ENCODE measurements at regions not wholly inside any gene's neighbourhood (a gene's known extent, or its start where the extent isn't known, plus 50 kb on each side); places are given as distances from the start of the nearest gene placed in this dataset.

GRCh38 chr5:174234388-174234787, 188.9 kb downstream of the NSG2 start:
- peak; percentile 25 for DNase-seq (ENCODE audit: low read depth)

GRCh38 chr5:174235221-174236011, 189.9 kb downstream of the NSG2 start:
- peak; percentile 80 for DNase-seq (ENCODE audit: low read depth)

GRCh38 chr5:174236070-174236469, 190.6 kb downstream of the NSG2 start:
- DNase-seq (ENCODE audit: low read depth) = no peak

GRCh38 chr5:174239718-174240117, 194.2 kb downstream of the NSG2 start:
- peak; percentile 38 for DNase-seq (ENCODE audit: low read depth)

- DNase-seq (ENCODE audit: low read depth) = no peak
Observed at GRCh38 chr5:174242573-174242972, 197.1 kb downstream of the NSG2 start.

- no peak for DNase-seq (ENCODE audit: low read depth)
Observed at GRCh38 chr5:174243904-174244303, 198.4 kb downstream of the NSG2 start.

- no peak for DNase-seq (ENCODE audit: low read depth)
Observed at GRCh38 chr5:174245516-174246075, 200.1 kb downstream of the NSG2 start.

- no peak for DNase-seq (ENCODE audit: low read depth)
Observed at GRCh38 chr5:174246743-174247142, 201.2 kb downstream of the NSG2 start.

- DNase-seq (ENCODE audit: low read depth) = no peak
Observed at GRCh38 chr5:174247301-174247700, 201.8 kb downstream of the NSG2 start.

- no peak for DNase-seq (ENCODE audit: low read depth)
Observed at GRCh38 chr5:174251305-174252000, 205.9 kb downstream of the NSG2 start.

- no peak for DNase-seq (ENCODE audit: low read depth)
Observed at GRCh38 chr5:174252121-174252520, 206.6 kb downstream of the NSG2 start.

- no peak for DNase-seq (ENCODE audit: low read depth)
Observed at GRCh38 chr5:174259696-174260420, 214.4 kb downstream of the NSG2 start.

GRCh38 chr5:174271316-174271715, 225.8 kb downstream of the NSG2 start:
- DNase-seq (ENCODE audit: low read depth) = no peak

GRCh38 chr5:174272671-174273070, 227.2 kb downstream of the NSG2 start:
- DNase-seq (ENCODE audit: low read depth) = no peak

GRCh38 chr5:174273325-174273724, 227.8 kb downstream of the NSG2 start:
- DNase-seq (ENCODE audit: low read depth) = no peak

GRCh38 chr5:174275959-174276358, 230.5 kb downstream of the NSG2 start:
- no peak for DNase-seq (ENCODE audit: low read depth)

- DNase-seq (ENCODE audit: low read depth) = no peak
Observed at GRCh38 chr5:174281089-174281760, 235.7 kb downstream of the NSG2 start.

- no peak for DNase-seq (ENCODE audit: low read depth)
Observed at GRCh38 chr5:174281855-174282254, 236.3 kb downstream of the NSG2 start.

- no peak for DNase-seq (ENCODE audit: low read depth)
Observed at GRCh38 chr5:174282391-174282790, 236.9 kb downstream of the NSG2 start.

GRCh38 chr5:174283211-174284005, 237.9 kb downstream of the NSG2 start:
- no peak for DNase-seq (ENCODE audit: low read depth)
